ENCODE measurements at regions not wholly inside any gene's neighbourhood (a gene's known extent, or its start where the extent isn't known, plus 50 kb on each side); places are given as distances from the start of the nearest gene placed in this dataset.
"Not testable (repeated sequence)": the region's sequence is repeated elsewhere in the genome, so short reads cannot be mapped to it uniquely, and the experiment has no call there.

DNA sequence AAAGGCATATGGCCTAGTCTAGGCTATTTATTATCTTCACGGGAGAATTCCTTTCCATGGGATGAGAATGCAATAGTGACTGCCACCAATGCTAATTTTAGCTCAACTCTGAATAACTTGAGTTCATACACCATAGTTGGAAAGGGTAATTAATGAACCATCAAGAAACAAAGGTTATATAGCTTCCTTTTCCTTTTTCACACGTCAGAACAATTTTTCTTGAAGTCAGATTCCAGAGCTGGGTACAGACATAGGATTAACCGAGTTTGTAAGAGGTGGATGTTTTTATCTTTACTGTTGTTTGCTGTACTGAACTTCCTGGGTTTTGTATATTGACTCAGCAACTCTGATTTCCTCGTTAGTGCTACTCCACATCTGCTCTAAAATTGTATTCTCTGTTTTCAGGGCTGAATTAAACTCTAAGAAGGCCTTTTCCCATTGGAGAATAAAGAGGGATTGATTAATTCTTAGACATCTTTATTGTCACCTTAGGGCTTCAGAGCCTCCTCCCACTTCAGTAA lies 262.0 kb downstream of the NUF2 start:
- DNase-seq: no peak

GRCh38 chr1:163585796-163586195 lies 264.0 kb downstream of the NUF2 start:
- DNase-seq: no peak

DNA sequence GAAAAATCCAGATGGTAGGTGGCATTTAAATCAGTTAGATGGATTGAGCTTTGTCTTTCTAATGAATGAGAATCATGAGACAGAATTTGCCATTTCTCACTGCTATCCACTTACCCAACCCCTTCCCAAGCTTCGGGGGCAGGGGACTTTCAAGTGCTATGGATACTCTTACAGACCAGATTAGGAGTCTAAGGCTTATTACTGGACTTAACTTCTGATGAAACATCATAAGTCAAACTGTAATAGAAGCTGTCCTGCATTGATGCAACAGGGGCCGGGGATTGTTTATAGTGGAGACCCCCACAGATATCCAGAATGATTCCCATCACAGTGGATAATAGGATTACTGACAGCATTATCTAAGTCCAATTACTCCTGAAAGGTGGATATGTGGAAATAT lies 267.0 kb downstream of the NUF2 start:
- no peak for DNase-seq

DNA sequence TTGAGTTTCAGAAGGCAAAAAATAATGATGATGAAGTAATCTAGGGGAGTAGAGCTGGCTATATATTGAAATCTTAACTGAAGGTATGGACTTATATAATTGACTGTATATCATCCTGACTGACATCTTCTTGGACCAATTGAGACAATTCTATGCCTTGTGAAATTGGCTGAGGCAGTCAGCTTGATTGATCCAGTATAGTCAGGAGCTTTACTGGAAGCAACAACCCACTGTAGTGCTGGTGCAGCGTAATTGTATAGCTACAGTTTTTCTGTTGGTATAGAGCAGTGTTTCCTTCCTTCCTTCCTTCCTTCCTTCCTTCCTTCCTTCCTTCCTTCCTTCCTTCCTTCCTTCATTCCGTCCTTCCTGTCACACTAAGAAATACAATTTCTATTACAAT lies 268.0 kb downstream of the NUF2 start:
- no peak for DNase-seq

DNA sequence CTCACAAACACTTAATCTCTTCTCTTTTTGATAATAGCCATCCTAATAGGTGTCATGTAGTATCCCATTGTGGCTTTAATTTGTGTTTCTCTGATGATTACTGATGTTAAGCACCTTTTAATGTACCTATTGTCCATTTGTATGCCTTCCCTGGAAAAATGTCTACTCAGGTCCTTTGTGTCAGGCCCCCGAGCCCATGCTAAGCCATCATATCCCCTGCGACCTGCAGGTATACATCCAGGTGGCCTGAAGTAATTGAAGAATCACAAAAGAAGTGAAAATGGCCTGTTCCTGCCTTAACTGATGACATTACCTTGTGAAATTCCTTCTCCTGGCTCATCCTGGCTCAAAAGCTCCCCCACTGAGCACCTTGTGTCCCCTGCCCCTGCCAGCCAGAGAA lies 269.4 kb downstream of the NUF2 start:
- not testable (repeated sequence) for DNase-seq

DNA sequence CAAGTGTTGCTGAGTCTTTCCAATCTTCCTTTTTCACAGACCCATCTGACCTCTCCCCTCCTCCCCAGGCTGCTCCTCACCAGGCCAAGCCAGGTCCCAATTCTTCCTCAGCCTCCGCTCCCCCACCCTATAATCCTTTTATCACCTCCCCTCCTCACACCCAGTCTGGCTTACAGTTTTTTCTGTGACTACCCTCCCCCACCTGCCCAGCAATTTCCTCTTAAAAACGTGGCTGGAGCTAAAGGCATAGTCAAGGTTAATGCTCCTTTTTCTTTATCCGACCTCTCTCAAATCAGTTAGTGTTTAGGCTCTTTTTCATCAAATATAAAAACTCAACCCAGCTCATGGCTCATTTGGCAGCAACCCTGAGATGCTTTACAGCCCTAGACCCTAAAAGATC lies 270.9 kb downstream of the NUF2 start:
- not testable (repeated sequence) for DNase-seq

- DNase-seq: not testable (repeated sequence)
Observed at GRCh38 chr1:163596106-163596505, 274.4 kb downstream of the NUF2 start.

- DNase-seq: no peak
Observed at GRCh38 chr1:163596541-163597258, 274.9 kb downstream of the NUF2 start.

DNA sequence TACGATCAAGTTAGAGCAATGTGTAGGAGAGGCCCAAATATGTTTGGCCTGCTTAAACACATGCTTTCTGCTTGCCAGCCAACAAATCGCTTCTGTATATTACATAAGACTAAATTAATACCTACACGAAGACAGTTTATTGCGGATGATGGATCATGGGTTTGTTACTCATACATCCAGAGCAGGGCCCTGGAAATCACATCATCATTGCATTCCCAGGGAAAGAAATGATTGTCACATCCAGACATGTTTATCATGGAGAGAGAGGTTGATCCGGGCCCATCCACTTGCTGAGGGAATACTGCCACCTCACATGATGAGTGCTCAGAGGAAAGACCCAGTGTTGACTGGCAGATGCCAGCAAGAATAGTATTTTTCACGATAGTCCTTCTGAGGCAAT lies 282.6 kb downstream of the NUF2 start:
- no peak for DNase-seq

DNA sequence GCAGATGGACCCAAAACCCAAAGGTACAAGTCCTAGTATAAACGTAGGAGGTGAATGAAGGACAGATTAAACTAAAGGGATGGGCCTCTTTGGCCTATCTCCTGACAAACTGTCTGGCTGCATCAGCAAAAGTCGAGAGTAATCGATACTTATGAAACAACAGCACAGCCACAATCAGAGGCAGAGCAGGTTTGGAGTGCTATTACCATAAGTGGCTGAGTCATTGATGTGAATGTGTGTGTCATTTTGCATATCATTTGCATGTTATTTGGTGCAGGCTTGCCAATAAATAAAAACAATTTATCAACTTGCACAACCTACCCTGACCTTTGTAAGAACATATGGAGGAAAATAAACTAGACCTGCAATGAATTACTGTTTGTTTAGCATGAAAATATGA lies 283.1 kb downstream of the NUF2 start:
- no peak for DNase-seq

DNA sequence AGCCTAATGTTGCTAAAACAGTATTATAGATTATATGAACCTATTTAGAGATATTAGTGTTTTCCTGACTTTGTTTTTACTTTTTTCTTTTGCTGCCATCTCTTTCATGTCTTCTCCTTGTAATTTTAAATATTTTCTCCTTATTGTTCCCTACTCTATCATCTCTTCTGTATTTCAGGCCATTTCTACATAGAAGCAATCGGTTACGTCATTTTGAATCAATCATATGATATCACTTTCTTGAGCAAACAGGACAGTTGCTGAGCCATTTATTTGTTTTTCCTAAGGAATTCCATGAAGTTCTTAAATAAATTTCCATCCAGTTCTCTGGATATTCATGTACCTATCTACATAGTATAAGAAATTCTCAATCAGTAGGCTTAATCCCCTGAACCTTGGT lies 287.2 kb downstream of the NUF2 start:
- no peak for DNase-seq

DNA sequence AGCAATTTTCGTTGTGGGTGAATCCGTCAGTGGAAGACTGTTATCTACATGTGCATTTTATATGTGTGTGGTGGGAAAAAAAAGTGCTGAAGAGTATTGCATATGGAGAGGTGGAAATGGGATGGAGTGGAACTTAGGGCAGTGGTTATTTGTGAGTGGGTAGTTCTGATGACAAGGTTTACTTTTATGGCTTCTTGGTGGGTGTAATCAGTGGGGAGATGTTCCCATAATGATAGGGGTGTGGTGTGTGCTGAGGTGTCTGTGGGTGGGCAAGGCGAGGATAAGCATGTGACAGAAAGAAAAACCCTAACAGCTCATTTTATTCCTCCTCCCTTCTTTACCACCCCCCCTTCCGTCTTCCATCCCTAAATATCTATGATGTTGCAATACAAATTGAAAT lies 288.1 kb downstream of the NUF2 start:
- DNase-seq: no peak

- no peak for DNase-seq
Observed at GRCh38 chr1:163610486-163610885, 288.7 kb downstream of the NUF2 start.

DNA sequence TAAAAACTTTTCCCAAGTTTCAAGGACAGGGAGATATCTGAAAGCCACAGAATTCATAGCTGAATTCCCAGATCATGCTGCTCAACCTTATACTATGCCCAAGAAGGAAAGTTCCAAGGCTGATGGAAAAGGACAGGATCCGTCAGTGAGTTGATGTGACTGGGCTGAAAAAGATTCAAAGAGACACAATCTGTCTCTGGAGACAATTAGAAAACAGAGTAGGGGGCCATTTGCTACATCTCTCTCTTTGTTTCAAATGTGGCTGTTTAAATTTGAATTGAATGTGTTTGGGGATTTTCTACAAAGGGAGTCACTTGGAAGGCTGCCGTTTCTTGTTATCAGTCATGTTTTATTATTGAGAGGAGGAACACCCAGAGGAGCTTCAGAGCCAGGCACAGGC lies 292.6 kb downstream of the NUF2 start:
- no peak for DNase-seq

DNA sequence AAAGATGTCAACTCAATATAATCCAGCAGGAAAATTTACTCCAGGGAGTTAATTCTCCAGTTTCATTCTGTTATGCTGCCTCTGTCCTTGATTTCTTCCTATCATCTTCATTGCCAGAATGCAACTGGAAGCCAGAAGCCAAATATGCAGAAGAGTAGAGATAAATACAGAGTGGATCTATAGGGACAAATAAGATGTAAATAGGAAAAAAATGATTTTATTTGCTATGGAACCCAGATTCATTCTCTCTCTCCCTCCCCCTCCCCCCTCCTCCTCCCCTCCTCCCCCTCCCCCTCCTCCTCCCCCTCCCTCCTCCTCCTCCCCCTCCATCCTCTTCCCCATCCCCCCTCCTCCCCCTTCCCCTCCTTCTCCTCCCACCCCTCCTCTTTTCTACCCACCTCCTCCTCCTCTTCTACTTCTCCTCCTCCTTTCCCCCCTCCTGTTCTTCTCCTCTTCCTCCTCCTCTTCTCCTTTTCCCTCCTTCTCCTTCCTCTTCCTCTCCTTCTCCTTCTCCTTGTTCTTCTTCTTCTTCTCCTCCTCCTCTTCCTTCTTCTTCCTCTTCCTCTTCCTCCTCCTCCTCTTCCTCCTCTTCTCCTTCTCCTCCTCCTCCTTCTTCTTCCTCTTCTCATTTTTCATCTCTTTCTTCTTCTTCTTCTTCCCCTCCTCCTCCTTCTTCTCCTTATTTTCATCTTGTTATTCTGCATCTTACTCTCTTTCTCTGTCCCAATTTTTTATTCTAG lies 306.4 kb downstream of the NUF2 start:
- no peak for DNase-seq

- no peak for DNase-seq
Observed at GRCh38 chr1:163632269-163632668, 310.5 kb downstream of the NUF2 start.

DNA sequence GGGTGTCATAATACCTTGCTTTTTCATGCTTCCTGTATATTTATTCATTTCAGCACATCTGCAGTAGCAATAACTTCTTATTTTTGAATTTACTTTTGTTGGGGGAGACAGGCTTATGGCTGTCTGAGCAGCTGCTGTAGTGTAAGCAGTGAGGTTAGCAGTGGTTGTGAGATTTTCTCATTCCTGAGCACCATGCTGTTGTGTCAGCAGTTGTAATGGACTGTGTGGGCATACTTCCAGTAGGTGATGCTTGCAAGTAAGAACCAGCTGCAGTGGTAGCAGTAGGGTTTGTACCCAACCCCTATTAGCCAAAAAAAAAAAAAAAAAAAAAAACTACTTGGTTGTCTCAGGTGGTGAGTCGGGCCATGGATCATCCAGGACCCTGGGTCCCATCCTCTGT lies 311.6 kb downstream of the NUF2 start:
- DNase-seq: no peak

DNA sequence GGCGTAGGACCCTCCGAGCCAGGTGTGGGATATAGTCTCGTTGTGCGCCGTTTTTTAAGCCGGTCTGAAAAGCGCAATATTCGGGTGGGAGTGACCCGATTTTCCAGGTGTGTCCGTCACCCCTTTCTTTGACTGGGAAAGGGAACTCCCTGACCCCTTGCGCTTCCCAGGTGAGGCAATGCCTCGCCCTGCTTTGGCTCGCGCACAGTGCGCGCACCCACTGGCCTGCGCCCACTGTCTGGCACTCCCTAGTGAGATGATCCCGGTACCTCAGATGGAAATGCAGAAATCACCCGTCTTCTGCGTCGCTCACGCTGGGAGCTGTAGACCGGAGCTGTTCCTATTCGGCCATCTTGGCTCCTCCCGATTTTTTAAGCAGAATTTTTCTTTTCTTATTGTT lies 323.9 kb downstream of the NUF2 start:
- not testable (repeated sequence) for DNase-seq

- DNase-seq: no peak
Observed at GRCh38 chr1:163650624-163651023, 328.9 kb downstream of the NUF2 start.

DNA sequence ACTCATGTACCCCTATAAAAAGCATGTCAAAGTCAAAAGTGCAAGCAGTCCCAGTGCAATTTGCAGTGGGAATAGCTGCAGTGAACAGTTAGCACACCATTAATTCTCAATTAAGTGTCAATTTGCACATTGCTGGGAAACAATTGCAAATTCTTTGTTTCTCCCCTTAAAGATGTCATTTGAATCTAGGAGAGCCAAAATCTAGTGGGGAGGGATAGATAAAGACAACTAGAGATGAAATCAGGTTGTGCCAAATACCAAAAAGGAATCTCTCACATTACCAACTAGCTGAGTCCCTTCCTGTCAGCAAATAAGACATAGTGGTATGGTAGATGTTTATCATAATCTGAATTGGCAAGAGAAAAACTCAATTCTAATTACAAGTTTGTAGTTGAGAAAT lies 330.7 kb downstream of the NUF2 start:
- DNase-seq: no peak

- no peak for DNase-seq
Observed at GRCh38 chr1:163655565-163655964, 333.8 kb downstream of the NUF2 start.

- DNase-seq: no peak
Observed at GRCh38 chr1:163656095-163656759, 334.5 kb downstream of the NUF2 start.

DNA sequence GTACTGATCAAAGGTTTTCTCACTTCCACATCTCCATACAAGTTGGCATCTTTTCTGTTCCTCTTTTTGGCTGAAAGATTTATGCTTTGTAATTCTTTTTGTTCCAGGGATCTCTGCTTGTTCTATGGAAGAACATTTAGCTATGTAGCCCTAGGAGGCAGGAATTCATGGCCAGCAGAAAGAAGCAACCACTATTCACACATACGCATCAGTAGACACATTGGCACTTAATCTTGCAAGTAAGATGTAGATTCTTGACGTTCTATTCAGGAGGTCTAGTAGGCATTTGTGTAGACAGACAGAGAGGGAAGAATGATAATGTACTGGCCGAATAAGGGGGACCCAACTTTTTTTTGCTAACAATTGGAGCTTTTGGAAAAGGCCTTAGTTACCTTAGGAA lies 336.0 kb downstream of the NUF2 start:
- DNase-seq: no peak

GRCh38 chr1:163661391-163661790 lies 339.6 kb downstream of the NUF2 start:
- DNase-seq: no peak
